Epithelial cell of esophagus (primary cell): ENCODE measurements at regions not wholly inside any gene's neighbourhood (a gene's known extent, or its start where the extent isn't known, plus 50 kb on each side); places are given as distances from the start of the nearest gene placed in this dataset.

ENCODE experiments used
- DNase-seq: peaks from one replicate; pipeline ENCODE4 v3.0.0; 2010; ENCODE audit warnings: low read depth
- H3K4me3 ChIP-seq: 2 replicates; pipeline ENCODE4 v1.5.1; 2011; ENCODE audit warnings: mild to moderate bottlenecking, low read length, control low read depth
- TF ChIP-seq, protein P1 (sequence below): IDR thresholded peaks from 2 replicates; pipeline ENCODE4 v1.5.1; 2011; ENCODE audit warnings: low read depth, mild to moderate bottlenecking, low read length, control low read depth, inconsistent platforms; ENCODE audit not compliant: insufficient read depth; ENCODE audit errors: missing control alignments

GRCh38 chr11:97107604-97108003 is 717.8 kb downstream of the JRKL start:
- no peak for DNase-seq
- H3K4me3 ChIP-seq = no peak overlapping the region
- TF ChIP-seq, protein P1, sequence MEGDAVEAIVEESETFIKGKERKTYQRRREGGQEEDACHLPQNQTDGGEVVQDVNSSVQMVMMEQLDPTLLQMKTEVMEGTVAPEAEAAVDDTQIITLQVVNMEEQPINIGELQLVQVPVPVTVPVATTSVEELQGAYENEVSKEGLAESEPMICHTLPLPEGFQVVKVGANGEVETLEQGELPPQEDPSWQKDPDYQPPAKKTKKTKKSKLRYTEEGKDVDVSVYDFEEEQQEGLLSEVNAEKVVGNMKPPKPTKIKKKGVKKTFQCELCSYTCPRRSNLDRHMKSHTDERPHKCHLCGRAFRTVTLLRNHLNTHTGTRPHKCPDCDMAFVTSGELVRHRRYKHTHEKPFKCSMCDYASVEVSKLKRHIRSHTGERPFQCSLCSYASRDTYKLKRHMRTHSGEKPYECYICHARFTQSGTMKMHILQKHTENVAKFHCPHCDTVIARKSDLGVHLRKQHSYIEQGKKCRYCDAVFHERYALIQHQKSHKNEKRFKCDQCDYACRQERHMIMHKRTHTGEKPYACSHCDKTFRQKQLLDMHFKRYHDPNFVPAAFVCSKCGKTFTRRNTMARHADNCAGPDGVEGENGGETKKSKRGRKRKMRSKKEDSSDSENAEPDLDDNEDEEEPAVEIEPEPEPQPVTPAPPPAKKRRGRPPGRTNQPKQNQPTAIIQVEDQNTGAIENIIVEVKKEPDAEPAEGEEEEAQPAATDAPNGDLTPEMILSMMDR = no peak

DNA sequence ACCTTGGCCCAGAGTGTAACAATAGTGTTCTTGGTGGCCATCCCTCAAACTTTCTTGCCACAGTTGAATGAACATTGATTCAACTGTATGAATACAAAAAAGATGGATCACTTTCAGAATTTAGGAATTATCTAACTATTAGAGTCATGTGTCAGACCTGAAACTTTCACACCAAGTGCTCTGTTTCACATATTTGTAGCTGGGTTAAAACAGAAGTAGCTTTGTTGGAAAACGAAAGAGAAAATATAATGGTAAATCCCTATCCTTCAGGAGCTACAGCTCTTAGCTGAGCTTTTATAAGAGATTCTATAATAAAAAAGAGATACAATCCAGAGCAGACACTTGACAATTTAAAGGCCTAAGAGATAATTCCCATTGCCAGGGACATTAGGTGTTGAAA is 719.3 kb downstream of the JRKL start:
- TF ChIP-seq, protein P1 = no peak
- DNase-seq = no peak
- no peak overlapping the region for H3K4me3 ChIP-seq

GRCh38 chr11:97110376-97110775 is 720.6 kb downstream of the JRKL start:
- no peak overlapping the region for H3K4me3 ChIP-seq
- TF ChIP-seq, protein P1 = no peak
- peak; percentile 44 for DNase-seq

- DNase-seq = no peak
- TF ChIP-seq, protein P1 = no peak
- H3K4me3 ChIP-seq = no peak overlapping the region
These were observed 721.7 kb downstream of the JRKL start for GRCh38 chr11:97111559-97111958.

GRCh38 chr11:97118614-97119200 is 728.9 kb downstream of the JRKL start:
- no peak for DNase-seq
- no peak overlapping the region for H3K4me3 ChIP-seq
- TF ChIP-seq, protein P1 = no peak

- TF ChIP-seq, protein P1 = no peak
These were observed 733.4 kb downstream of the JRKL start for GRCh38 chr11:97123237-97123636.

DNA sequence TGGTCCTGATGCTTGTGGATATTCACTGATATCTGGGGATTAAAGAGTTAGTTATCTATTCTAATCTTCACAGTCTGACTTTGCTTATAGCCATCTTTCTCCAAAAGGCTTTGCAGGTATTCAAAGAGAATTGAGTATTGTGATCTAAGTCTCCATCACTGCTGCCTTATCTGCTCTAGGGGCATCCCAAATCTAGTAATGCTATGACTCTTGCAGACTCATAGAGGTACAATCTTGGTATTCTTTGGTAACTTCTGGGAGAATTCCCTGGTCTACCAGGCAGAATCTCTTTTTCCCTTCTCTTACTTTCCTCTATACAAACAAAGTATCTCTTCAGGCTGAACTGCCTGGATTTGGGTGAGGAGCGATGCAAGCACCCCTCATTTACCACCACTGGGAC is 746.3 kb downstream of the JRKL start:
- TF ChIP-seq, protein P1 = no peak
- DNase-seq = no peak
- H3K4me3 ChIP-seq = no peak overlapping the region

More at GRCh38 chr11:97123237-97123636, 733.4 kb downstream of the JRKL start:
- H3K4me3 ChIP-seq = no peak overlapping the region
- no peak for DNase-seq
